IPS DF 4.7 (cell line): ENCODE measurements at regions not wholly inside any gene's neighbourhood (a gene's known extent, or its start where the extent isn't known, plus 50 kb on each side); places are given as distances from the start of the nearest gene placed in this dataset.

Experiments
- DNase-seq: peaks from one replicate; pipeline ENCODE4 v3.0.0-alpha.2; 2013; ENCODE audit warnings: low spot score; ENCODE audit errors: extremely low read depth

DNA sequence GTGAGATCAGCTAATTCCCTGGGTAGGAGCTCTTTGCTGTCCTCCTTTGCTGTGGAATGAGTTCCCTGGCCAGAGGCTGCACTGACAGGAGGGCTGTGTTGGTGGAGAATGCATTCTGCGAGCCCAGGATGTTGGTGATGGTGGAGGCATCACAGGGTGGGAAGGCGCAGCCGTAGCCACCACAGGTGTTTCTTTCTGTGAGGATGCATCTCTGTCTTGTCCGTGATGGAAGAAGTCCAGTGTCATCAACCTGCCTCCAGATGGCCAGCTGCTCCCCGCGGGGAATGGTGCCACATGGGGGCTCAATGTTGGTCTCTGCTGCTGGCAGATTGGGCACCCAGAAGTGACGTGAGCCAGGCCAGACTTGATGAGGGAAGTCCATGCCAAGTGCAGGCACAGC is 972.1 kb downstream of the TBC1D22A start:
- no peak for DNase-seq

DNA sequence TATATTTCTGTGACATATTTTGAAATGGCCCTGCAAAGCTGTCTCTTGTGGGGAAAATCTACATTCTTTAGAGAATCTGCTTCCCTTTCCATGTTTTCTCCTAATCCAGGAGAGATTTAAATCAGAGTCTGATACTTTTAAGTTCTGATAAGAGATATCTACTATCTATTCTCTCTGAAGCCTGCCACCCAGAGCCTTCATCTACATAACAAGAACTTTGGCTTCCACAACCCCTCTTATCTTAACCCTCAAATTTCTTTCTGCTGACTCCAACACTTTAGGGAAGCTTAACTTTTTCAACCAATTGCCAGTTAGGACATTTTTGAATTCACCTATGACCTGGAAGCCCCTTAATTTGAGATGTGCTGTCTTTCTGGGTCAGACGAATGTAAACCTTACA is 965.2 kb downstream of the TBC1D22A start:
- DNase-seq = no peak

DNA sequence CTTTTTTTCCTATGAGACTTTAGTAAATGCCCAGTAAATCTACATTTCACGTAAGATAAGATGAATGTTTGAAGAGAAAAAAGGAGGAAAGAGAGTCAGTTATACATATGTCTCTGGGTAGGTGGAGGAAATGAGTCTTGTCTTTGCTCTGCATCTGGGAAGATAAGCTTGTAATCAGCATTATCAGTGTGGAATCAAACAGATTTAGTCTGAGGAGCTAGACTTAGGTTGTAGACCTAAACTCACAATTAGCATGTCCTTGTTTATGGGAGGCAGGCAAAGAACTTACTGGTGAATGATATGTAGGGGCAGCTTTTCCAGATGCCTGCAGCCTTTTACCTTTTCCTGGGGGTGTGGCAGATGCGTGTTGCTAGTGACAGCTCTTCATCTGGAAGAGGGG is 962.3 kb downstream of the TBC1D22A start:
- no peak for DNase-seq

DNA sequence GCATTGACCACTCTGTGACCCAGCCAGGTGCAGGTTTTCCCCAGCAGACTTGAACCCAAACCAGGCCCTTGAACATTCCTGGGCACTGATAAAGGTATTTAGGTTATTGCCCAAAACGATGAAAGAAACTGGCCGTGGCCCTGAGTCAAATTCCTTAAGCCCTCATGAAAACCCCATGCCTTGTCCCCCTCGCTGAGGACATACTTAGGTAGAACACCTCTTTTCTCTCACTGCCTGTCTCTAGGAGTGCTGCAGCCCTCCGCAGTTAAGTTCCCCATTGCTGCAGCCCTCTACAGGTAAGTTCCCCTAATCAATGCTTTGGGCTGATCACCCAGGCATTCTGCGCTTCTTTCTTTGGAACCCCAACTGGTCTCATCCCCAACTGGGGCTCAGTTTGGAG is 961.6 kb downstream of the TBC1D22A start:
- no peak for DNase-seq

DNA sequence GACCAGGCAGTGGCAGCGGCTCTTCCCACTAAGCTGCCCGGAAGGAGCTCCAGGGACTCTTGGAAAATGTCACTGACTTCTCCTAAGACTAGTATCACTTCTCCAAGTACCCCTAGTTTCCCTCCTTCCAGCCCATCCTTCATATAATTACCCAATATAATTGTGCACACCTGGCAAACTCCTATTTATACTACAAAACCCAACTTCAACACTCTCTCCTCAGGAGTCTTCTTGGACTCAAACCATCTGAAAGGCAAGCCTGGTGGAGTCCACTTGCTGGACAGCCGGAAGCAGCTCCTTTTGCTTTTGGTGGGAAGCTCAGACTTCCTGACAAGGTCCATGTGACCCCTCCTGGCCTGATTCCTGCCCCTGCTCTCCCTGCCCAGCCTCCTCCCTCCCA is 955.9 kb downstream of the TBC1D22A start:
- no peak for DNase-seq

DNA sequence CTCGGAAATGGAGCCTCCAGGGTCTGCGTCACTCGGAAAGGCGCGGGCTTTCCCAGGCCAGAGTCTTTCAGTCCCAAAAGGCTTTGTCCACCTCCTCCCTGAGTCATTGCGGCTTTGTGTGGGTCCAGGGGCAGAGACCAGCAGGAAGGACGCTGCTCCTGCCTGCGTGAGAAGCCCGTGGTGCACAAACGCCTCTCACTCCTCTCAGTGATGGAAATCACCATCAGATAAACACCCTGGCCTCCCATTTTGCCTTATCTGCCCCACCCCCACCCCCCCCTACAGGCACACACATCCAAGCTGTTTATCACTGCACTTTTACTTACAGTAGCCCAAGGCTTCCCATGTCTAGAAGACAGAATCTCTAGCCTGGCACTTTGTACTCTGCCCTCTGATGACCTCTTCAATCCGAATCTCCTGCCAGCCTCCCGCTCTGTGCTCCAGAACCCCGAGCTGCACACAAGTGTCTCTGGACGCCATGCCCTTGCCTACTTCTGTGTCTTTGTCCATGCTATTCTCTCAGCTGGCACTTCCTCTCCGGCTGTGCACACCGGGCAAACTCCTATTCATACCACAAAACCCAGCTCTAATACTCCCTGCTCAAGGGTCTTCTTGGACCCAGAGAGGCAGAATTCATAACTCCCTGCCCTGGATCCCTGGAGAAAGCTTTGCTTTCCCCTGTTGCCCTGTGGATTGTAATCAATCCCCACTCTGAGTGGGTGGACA is 954.6 kb downstream of the TBC1D22A start:
- DNase-seq = no peak

DNA sequence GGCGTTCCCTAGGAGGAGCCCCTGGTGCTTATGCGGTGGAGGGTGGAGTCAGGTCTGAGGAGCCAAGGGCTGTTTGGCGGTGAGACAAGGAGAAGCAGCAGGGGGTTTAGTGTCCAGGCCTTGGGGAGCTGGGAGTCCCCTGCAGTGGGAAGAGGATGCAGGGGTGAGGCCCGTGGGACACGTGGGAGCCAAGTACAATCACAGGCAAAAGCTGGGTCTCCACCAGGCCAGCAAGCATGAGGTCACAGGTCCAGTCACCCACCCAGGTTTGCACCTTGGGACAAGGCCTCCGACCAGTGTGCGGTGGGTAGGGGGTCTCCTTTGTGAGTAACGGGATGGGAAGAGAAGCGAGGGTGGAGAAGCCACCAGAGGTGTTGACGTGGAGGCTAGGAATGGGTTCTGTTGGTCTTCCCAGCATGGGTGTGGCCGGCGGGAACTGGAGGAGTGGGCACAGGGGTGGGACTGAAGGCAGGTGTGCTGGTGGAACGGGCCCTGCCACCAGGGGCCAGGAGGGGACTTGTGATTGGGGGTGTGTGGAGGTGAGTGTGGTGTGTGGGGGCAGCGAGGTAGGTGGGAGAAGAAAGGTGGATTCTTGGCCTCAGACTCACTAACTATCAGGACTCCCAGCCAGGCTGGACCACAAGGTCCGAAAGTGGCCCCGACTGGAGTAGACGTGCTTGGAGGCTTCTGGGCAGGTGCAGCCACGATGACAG is 953.6 kb downstream of the TBC1D22A start:
- DNase-seq = no peak

DNA sequence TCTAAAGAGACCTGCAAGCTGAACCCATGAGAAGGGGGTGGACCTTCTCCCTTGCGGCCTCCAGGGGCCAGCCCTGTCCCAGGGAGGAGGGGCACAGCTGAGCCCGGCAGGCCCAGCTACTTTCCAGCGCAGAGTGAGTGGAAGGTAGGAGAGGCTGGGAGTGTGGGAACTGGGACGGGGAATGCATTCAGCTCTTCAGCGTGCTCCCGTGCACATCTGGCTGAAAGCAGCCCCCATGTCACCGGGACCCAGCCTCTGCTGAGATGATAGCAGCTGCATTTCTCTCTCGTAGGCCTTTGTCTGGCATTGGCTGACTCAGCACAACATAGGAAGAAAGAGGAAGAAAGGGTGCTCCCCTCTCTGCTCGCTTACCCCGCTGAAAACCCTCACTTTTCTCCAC is 951.5 kb downstream of the TBC1D22A start:
- DNase-seq = no peak

DNA sequence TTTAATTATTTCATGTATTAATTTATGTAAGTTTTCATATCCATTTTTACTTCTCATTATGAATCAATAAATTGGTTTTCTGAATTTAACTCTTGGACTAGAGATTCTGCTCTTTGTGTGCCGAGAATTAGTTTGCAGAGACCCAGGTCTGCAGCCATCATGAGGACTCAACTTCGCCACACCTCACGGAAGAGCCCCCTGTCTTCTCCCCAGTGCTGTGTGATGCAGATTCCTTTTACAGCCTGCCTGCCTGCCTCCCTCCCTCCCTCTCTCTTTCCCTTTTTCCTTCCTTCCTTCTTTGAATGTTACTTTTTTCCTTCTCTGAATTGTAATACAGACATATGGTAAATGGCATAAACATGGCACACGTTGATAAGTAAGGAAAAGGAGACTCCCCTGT is 947.7 kb downstream of the TBC1D22A start:
- DNase-seq = no peak

DNA sequence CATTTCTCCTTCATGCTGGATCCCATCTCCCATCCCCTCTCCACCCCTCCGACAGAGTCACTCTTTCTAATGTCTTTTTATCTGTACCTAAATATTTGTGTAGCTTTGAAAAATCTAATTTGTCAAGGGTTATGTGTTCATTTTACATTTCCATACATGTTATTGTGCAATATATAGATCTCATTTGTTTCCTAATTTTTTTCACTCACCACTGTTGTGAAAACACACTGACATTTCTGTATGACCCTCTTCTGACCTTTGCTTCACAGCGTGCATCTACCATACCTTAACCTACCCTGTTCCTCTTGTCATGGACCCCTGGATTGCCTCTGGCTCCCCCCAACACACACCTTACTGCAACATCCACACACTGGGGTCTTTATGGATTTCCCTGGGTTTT is 942.9 kb downstream of the TBC1D22A start:
- no peak for DNase-seq

DNA sequence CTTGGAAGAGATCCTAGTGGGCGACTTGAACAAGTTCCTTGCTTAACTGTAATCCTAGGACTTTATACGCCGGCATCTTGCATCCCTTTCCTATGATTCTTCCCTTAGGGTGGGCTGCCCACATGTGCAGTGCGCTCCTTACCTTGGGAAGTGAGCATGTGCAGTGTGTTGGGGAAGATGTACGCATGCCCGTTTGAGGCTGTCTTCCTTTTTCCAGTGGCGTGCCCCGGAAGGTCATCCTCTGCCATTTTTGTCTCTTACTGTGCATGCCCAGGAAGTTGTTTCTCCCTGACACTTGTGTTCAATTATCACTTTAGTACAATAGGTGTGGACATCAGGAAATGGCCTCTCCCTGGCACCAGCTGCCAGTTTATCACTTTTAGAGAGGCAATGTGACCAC is 936.5 kb downstream of the TBC1D22A start:
- DNase-seq = no peak

DNA sequence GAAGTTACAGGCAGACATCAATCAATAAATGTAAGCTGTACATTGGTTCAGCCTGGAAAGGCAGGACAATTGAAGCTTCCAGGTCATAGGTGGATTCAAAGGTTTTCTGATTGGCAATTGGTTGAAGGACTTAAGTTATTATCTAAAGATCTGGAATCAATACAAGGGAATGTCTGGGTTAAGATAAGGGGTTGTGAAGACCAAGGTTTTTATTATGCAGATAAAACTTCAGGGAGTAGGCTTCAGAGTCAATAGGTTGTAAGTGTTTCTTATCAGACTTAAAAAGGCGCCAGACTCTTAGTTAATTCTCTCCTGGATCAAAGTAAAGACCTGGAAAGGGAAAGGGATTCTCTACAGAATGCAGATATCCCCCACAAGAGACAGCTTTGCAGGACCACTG is 935.4 kb downstream of the TBC1D22A start:
- DNase-seq = no peak

DNA sequence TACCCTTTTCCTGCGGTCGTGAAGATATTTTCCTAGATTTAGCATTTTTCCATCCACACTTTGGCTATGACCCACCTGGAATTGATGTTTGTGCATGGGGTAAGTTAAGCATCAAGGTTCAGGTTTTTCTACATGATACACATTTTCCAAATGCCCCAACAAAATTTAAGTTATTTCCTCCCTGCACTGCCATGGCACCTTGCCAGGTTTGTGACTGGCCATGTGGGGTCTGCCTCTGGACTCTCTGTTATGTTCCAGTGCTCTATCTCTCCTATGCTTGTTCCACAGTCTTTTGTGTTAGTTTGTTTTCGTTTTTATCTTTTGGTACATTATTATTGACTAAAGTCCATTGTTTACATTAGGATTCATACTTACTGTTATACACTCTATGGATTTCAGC is 934.3 kb downstream of the TBC1D22A start:
- no peak for DNase-seq

DNA sequence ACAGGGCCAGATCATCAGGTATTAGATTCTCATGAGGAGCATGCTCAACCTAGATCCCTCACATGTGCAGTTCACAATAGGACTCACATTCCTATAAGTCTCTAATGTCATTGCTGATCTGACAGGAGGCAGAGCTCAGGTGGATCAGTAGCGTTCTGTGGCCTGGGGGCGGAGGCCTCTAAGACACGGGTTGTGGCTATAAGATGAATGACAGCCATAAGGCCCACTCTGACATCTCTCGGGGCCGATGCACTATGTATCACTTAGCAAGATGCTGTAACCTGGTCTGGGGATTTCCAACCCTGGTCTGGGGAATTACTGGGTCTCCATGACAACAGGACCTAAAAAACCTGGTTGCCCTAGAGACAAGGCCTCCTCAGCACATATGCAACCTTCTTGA is 932.7 kb downstream of the TBC1D22A start:
- no peak for DNase-seq

DNA sequence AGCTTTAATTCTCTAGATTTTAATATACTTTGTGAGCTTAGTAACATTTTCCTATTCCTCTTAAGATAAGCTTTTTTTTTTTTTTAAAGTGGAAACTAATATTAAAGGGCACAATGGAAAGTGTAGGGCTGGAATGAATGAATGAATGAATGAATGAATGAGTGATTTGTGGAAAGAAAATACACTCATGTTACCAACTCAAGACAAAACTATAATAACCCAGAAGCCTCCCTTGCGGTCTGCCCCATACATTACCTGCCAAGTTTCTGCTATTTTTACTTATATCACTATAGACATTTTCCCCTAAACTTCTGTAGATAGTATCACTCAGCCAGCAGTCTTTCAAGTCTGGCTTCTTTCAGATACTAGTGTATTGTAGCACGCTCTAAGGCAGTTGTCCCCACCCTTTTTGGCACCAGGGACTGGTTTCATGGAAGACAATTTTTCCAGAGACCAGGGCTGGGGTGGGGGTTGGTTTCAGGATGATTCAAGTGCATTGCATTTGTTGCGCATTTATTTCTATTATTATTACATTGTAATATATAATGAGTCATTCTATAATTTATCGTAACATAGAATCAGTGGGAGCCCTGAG is 932.2 kb downstream of the TBC1D22A start:
- no peak for DNase-seq

DNA sequence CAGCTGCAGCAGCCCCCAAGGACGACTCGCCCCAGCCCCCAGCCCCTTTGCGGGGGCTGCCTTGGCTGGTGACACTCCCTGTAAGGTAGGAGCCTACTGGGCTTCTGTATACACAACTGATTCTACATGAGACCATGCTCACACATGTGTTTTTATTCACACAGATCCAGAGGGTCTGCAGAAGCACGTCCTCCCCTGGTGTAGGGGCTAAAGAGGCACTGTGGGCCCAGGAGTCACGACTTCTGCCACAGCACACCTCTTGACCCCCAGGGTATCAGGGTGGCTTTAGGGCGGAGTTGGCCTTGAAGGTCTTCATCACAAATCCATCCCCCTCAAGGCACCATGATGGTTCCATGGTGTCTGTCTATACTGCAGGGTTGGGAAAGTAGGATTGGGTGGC is 931.2 kb downstream of the TBC1D22A start:
- no peak for DNase-seq

DNA sequence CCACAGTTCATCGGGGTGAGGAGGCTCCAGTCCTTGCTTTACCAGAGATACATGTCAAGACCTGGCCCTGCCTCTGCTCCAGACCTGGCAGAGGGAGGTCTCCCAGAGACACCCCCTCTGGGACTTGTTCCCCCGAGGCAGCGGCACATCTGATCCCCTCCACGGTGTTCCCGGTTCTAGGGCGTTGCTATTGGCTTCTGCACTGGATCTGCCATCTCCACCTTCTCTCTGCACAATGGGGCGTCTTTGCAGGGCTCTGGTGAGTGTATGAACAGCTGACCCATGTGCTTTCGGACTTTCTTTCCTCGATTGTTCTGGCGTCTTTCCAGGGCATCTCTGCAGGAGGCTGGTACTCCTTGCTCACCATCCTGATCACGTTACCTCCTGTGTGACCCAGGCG is 930.4 kb downstream of the TBC1D22A start:
- DNase-seq = no peak

DNA sequence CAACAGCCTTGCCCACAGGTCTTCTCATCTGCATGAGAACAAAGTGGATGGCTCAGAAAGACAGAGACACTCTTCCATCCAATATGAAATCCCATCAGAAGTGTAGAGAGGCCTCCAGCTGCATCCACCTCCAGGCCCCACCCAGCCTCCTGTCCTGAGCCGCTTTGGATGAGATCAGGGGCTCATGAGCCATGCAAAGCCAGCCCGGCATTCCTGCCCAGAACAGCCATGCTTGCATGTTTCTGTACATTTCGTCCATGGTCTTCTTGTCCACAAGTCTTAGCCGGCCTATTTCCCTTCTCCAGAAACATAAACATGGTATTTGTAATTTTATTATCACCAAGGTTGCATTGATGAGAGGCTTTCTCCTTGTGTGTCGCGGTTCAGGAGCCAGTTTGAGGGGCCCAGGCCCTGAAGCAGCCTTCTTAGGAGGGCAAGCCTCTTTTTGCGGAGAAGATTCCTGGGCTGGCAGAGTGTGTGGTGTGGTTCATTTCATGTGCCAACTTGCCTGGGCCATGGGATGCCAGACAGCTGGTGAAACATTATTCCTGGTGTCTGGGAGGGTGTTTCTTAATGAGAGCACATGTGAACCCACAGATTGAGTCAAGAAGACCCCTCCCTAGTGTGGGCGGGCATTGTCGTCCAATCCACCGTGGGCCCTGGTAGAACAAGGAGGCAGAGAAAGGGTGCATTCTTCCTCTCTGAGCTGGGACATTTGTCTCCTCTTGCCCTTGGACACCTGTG is 928.9 kb downstream of the TBC1D22A start:
- DNase-seq = no peak

DNA sequence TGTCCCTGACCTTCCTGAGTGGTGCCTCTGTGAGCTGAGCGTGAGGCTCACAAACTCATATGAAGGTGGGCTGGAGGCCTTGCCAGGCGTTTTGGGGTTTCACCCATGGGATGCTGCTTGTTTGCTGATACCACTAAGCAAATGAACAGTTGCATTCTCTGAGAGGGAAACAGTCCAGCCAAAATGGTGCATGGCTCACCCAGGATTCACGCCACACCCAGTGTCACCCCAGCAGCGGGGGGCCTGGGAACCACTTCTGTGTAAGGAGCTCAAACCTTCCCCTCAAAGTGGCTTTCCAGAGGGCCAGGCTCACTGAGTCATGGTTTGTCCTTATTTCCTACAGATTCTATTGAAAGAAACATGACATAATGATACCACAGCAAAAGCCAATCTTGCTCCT is 928.1 kb downstream of the TBC1D22A start:
- no peak for DNase-seq

DNA sequence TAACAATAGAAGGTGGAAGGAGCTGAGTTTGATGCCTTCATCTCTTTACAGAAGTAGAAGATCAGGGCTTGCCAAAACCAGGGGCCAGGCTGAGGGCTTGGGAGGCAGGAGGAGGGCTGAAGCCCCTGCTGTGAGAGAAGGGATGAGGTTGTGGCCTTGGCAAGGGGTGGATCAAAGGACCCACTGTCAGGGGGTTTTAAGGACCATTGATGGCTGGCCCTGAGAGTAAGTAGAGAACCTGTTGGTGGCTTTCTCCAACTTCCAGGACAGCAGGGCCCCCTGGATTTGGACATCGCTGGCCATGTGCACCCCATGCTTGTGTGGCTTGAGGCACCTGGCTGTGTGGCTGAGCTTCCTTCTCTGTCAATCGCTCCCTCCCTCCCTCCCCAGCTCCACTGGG is 927.7 kb downstream of the TBC1D22A start:
- DNase-seq = no peak

DNA sequence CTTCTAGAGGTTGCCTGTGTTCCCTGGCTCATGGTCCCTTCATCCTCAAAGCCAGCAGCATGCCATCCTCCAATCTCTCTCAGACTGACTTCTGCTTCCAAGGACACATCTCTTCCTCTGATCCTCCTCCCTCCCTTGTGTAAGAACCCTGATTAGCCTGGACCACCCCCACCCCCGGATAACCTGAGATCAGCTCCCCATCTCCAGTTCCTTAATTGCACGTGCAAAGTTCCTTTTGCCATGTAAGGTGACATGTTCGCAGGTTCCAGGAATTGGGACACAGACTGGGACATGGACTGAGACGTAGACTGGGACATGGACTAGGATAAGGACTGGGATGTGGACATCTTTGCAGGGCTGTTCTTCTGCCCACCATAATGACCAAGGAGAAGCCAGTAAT is 925.3 kb downstream of the TBC1D22A start:
- no peak for DNase-seq

DNA sequence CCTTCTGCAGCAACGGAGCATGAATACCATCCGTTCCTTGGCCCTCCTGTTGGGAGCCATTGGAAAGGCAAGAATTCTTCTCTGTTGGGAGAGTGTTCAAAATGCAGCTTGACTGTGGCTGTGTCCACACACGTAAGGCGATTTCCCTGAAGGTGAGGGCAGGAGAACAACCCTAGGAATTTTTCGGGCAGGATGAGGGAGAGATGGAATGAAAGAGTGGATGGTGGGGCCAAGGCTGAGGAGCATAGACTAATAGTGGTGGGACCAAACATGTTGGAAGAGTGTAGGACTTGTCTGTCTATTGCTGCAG is 924.9 kb downstream of the TBC1D22A start:
- no peak for DNase-seq
